GM19324 (cell line): ENCODE measurements at regions not wholly inside any gene's neighbourhood (a gene's known extent, or its start where the extent isn't known, plus 50 kb on each side); places are given as distances from the start of the nearest gene placed in this dataset.
A peak's percentile ranks its signal among the peaks of the same experiment; 100 is the strongest.
"Not testable (repeated sequence)": the region's sequence is repeated elsewhere in the genome, so short reads cannot be mapped to it uniquely, and the experiment has no call there.

Experiments
- ATAC-seq: cut with Tn5 transposase; IDR thresholded peaks from one replicate; pipeline ENCODE4 v1.9.1; 2021; ENCODE audit warnings: mild to moderate bottlenecking, moderate library complexity; ENCODE audit not compliant: unreplicated experiment, low FRiP score

DNA sequence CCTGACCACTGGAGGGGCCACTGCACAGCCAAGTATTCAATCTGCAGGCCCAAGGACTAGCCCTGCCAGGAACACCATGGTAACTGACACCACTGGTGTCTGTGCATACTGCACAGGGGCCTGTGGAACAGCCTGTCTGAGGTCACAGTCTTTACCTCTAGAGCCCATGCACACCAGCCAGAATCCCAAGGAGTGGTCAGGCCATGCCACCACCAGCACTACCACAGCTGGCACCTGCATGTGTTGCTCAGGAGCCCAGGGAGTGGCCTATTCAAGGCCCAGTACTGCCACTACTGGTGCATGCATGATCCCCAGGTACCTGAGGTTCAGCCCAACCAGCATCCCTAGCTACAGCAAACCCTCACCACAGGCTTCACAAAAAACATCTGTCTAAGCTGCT is 546.0 kb upstream of the RGMB start:
- no peak for ATAC-seq

DNA sequence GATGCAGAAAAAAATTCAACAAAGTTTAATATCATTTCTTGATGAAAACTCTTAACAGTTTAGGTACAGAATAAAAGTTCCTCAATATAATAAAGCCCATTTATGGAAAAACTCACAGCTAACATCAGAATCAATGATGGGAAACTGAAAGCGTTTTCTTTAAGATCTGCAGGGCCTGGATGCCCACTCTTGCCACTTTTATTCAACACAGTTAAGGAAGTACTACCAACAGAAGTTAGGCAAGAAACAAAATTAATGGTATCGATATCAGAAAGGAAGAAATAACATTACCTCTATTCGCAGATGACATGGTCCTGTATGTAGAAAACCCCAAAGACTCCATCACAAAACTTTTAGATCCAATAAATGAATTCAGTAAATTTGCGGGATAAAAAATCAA is 542.4 kb upstream of the RGMB start:
- no peak for ATAC-seq

DNA sequence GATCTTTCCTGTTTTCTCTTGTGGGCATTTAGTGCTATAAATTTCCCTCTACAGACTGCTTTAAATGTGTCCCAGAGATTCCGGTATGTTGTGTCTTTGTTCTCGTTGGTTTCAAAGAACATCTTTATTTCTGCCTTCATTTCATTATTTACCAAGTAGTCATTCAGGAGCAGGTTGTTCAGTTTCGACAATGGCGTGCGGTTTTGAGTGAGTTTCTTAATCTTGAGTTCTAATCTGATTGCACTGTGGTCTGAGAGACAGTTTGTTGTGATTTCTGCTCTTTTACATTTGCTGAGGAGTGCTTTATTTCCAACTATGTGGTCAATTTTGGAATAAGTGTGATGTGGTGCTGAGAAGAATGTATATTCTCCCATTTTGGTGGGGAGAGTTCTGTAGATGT is 535.7 kb upstream of the RGMB start:
- not testable (repeated sequence) for ATAC-seq

DNA sequence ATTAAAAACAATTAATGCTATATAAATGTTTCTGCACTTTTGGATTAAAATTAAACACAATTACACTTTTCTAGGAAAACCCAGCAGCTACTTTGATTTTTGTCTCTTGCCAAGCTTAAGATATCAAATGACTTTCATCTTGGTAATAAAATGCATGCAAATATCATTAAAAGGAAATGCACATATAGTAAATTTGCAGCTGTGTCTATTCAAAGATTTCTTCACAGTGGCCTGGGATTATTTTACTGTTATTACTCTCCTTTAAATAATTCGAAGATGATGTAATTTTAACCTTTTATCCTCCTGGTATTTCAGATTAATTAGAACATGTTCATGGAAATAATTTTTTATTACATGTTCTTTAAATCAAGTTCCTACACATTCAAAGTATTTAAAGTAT is 529.5 kb upstream of the RGMB start:
- ATAC-seq, result no peak

DNA sequence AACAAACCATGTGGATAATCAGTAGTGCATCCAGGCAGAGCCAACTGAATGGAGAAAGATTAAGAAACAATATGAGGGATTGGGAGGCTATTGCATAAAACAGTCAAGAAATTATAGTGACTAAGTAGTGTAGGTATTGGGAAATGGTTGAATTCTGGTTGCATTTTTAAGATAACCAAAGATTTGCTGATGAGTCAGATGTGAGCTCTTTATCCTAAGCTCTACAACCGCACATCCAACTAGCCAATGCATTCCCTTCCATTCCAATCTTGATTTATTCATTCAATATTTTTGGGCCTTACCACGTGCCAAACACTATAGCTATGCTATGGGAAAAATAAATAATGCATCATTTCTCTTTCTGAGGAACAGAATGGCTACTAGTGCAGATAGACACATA is 524.5 kb upstream of the RGMB start:
- no peak for ATAC-seq

DNA sequence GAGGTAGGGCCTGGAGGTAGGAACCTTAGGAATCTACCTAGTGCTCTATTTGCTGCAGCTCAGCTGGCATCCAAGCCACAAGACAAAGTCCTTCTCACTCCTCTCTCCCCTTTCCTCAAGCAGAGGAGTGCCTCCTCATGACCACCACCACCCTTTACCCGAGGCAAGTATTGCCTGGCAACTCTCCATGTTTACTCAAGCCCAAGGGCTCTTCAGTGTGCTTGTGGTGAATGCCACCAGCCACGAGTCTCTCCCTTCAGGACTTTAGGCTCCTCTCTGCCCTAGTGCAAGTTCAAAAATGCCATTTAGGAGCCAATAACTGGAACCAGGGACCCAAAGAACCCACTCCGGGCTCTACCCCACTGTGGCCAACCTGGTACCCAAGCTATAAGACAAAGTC is 514.5 kb upstream of the RGMB start:
- ATAC-seq, result no peak

DNA sequence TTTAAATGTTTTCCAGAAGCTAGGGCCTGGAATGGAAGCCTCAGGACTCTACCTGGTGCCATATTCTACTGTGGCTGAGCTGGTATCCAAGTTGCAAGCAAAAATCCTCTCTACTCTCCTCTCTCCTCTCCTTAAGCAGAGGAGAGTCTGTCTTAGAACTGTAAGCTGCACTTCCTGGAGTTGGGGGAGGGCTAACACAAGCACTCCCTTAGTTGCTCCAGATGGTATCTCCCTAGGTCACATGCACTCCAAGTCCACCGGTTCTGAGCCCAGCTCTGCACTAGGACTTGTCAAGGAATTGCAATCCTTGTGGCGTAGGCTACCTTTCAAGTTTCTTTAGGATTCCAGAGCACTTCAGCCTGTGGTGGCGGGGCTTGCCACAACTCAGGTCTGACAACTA is 513.9 kb upstream of the RGMB start:
- ATAC-seq, result no peak

DNA sequence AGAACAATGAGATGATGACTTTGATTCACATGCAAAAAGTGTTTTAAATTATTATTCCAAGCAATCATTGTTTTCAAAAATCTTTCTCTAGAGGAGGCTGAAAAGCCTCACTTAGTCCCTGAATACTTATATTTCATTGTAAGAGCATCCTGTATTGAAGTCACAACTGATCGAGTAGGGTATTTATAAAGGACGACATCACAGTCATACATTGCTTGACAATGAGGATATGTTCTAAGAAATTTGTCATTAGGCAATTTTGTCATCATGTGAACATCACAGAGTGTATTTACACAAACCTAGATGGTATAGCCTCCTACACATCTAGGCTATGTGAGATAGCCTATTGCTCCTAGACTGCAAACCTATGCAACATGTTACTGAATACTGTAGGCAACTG is 510.4 kb upstream of the RGMB start:
- ATAC-seq, result no peak

DNA sequence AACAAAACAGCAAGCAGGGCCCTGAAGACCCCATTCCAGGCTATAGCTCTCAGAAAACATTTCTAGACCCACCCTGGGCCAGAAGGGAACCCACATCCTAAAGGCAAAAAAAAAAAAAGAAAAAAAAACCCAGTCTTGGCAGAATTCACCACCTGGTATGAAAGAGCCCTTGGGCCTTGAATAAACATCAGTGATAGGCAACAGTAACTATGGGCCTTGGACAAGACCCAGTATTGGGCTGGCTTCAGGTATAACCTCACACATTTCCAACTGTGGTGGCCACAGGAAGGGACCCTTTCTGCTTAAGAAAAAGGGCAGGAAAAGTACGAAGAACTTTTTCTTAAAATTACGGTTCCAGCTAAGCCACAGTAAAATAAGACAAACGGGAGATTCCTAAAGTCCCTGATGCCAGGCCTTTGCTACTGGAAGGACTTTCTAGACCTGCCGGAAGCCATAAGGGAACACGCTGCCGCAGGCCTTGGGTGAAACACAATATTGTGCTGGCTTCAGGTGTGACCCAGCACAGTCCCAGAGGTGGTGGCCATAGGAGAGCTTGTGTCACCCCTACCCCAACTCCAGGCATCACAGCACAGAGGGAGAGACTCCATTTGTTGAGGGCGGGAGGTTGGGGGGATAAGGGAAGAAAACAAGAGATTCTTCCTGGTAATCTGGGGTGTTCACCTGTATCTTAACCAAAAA is 505.2 kb upstream of the RGMB start:
- ATAC-seq, result no peak

DNA sequence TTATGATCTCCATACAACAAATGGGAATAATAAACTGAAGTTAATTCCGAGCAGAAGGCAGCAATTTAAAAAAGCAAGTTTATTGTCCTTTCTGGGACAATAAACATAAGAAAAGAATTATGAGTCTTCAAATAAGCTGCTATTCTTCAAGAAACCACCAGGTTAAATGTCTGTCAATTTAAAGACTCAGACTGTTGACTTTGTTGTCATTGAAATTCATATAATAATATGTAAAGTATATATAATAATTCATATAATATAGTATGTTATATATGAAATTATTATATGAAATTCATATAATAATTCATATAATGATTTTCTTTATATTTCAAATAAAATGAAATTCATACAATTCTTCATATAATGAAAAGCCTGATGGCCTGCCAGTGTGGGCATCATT is 497.5 kb upstream of the RGMB start:
- ATAC-seq, result no peak

DNA sequence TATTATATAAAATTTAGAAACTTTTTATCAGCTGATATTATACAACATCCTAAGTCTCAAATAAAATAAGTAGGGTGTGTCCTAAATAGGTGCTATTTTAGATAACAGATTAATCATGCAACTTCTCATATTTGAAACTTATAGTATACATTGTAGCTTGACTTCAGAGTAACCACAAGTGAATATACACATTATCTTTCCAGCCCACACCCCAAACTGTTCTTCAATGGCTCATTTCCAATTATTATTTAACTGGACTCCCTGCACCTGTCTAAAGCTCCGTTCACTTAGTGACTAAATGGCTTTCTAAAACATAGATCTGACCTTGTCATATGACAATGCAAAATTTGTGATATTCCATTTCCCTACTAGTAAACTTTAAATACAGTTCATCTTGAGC is 490.9 kb upstream of the RGMB start:
- ATAC-seq, result no peak

DNA sequence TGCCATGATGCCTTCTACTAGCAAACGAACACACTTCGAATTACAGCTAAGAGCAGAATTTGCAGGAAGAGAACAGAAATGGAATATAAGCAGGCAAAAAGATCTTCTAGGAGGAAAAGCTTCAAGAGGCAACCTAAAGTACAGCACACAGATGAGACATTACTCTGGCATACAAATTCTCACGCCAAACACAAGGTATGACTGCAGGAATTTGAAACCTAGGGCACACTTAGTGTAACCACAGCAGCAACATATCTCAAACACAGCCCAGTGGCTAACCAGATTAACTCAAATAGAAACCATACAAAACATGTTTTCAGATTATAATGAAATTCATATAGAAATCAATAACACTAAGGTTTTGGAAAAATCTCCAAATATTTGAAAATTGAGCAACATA is 481.0 kb upstream of the RGMB start:
- no peak for ATAC-seq

DNA sequence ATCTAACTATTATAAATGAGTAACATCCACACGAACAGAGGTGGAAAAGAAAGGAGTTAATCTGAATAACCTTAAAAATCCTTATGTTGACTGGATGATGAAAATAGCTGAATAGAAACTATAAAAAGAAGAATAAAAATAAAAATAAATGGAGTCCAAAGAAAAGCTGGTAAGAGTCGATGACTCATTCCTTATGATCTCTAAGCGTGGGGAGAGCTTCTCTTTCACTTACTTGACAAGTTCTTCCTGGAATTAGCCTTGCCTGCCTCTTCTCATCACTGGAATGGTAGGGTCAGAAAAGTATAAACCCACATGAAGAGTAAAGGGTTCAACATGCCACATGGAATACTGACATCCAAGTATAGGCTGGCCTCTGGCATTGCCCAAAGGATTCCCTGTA is 477.0 kb upstream of the RGMB start:
- no peak for ATAC-seq

DNA sequence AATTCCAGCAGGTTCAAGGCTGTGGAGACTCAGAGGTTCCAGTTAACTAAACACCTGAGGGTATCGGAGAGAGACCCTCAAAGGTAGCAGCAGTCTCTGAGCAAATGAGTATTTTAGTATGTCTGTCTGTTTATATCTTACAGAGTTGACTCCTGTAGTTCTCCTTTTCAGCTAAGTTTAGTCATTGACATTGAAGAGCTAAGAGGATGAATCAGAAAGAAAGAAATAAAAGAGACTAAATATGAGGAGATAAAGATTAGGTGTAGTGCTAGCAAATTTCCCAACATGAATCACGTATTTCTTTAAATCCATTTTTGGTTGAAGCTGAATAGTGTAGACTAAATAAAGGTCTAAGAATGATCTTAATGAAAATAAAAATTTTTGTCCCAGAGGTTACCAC is 474.0 kb upstream of the RGMB start:
- ATAC-seq, result no peak

DNA sequence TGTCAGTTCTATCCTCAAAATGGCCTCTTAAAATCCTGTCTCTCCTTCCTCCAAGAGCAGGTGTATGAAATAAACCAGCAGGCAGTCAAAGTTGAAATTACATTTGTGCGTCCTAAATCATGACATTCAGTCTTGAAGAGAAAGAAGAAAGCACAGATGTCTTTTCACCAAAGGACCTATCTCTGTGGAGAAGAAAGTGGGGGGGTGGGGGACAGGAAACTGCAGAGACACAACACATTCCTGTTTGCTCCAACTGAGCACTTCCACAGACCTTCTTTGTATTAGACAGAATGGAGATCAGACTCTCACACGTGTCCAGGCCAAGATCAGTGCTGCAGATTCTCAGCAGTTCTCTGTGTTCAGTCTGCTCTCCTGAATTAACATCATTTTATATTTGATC is 471.9 kb upstream of the RGMB start:
- ATAC-seq, result no peak

DNA sequence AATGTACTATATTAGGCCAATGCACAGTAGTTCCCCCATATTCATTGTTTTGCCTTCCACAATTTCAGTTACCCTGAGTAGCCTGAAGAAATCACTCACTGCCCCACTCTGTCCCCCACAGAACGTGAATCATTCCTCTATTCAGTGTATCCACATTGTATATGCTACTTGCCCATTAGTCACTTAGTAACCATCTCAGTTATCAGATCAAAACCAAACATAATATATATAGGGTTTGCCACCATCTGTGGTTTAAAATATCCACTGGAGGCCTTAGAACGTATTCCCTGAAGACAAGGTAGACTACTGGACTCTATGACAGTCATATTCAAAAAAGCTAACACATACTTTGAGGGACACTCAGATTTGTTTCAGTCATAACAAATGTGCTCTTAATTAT is 465.7 kb upstream of the RGMB start:
- no peak for ATAC-seq

DNA sequence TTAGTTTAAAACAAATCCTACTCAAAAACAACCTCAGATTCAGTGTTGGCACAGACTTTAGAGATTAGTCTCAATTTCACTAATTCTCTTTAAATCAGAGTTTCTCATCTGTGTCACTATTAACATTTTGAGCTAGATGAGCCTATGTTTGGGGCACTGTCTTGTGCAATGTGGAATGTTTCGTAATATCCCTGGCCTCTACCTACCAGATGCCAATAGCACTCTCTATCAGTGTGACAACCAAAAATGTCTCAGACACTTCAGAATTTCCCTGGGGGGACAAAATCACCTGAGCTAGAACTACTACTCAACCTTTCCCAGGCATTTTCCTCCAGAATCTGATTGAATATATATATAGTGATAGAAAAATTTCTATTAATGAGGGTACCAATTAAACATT is 465.2 kb upstream of the RGMB start:
- ATAC-seq, result no peak

DNA sequence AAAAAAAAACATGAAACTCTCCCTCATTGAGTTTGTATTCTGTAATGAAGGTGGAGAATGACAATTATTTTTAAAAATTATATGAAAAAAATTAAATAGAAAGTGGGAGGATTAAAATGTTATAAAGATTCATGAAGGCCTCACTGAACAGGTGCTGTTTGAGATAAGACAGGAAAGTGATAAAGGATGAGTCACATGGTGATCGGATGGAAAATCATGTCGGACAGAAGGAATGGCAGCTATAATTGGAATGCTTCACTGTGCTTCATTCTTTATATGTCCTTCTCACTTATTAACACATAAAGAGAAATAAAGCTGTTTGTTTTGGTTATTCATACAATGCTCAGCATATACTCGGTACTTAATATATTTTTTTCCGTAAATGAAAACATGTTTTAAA is 464.5 kb upstream of the RGMB start:
- ATAC-seq, result no peak

DNA sequence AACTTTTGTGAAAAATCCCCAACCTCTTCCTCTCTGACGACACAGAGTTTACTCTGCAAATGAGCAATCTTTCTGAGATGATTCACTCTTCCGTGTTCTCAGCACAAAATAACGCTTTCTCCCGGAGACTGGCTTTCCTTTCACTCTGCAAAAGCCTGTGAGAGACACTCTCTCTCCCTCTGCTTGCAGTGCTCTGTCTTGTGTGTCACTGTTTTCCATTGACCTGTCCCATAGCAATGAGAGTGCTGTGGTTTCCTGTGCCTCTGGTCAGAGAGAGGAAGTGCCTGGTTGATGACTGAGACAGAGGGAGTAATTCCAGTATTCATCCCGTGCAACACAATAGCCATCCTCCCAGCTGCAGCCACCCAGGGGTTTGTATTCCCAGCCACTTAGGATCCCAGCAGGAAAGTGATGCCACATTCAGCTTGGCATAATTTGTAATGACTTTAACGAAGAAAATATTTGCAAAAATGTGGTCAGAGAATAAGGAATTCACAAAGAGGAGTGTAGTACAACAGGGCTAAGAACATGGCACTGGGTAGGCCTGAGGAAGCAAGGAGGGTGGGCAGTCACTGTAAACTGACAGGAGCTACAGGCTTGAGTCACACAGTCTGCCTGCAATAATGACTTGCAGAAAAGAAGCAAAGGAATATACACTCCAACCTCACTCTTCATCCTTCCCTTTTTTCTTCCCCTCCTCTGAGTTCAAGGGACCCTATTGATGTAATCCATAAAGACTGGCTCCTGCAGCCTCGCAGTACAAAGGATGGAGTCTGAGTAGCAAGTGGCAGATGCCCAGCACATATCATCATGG is 463.5 kb upstream of the RGMB start:
- peak; percentile 68 for ATAC-seq

DNA sequence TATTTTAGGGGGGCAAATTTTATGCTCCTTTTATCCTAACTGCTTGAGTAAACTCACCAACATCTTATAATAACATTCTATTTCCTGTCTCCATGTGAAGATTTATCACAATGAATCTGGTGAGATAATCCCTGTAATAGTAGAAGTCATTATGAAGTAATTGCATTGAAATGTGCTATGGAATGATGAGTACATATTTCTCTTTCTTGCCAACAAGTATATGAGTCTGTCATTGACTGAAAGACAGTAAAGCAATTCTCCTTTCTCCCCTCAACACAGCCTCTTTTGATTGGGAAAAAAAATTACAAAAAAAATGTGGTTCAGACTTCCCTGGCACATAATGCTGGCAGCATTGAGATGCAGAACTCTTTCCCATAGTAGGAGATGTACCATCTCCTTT is 459.2 kb upstream of the RGMB start:
- ATAC-seq, result no peak

DNA sequence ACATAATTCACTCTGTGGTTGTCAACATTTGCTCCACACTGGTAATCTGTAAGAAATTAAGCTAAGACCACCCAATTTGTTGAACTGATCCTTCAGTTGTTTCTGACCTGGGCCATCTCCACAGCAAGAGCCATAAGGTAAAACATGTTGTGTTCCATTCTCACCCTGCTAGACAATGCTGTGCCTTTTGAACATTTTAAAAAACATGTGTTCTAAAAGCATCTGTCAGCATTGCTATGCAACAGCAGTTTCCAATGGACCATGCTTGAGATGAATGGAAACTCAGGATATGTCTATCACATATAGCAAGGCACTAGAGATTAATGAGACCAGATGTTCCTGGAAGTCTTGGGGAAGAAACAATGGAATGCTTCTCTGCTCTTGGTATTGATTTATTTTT is 455.1 kb upstream of the RGMB start:
- no peak for ATAC-seq

DNA sequence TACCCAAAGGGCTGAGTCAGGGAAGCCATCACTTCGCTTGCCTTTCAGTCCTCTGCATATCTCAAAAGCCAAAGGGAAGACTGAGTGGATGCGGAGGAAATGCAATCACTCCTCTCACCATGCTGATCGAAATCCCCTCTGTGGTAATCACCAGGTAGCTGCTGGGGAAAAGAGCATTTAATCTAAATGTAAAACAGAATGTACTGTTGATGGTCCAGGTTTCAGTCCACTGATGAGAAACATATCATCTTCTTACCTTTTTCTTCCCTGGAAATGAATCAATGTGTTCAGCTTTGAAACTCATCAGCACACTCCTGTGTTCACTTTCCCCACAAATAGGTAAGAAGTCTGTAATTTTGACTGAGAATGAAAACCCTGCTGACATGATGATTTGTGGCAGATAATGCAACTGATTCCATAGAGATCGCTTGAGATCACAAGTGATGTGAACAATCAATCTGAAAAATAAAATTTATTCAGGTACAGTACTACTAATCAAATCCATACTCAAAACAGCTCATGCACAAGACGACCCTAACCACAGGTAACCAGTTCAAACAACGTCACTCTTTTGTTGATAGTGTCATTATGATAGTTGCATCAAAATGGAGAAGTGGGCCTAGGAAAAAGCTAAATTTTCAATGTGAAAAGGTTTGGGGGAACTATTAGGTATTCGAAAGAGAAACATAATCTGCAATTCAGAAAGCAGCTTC is 454.0 kb upstream of the RGMB start:
- no peak for ATAC-seq
